GM03348 (cell line): ENCODE measurements at regions not wholly inside any gene's neighbourhood (a gene's known extent, or its start where the extent isn't known, plus 50 kb on each side); places are given as distances from the start of the nearest gene placed in this dataset.
"Not testable (repeated sequence)": the region's sequence is repeated elsewhere in the genome, so short reads cannot be mapped to it uniquely, and the experiment has no call there.

ENCODE experiments used
- DNase-seq: peaks from one replicate; pipeline ENCODE4 v3.0.0; 2012; ENCODE audit warnings: low spot score

DNA sequence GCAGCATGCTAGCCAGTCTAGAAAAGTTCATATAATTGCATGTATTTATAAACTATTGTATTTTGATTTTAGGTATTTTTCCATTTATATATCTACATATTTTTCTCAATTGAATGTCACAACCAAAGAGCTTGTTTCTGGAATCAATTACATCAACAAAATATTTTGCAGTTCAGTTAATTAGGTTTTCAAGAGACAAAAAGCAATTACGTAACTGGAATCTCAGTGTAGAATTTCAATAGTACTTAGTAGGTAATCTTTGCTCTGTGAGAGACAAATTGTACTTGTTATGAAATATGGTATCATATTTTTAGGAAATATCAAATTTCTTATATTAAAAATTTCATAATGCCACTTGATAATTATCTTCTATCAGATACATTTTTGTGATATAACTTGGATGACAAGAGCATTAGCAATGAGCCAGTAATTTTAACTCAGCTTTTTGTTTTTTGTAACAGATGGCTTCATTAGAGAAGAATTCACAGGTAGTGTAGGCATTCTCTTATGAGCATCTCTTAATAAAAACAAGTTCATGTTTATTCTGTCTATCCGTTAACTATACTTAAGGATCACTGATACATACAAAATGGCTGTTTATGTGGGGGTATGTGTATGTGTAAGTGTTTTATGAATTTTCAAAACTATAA is 774.7 kb downstream of the C12orf50 start:
- no peak for DNase-seq

GRCh38 chr12:87253157-87253556 is 776.0 kb downstream of the C12orf50 start:
- no peak for DNase-seq

GRCh38 chr12:87246726-87247125 is 782.5 kb downstream of the C12orf50 start:
- no peak for DNase-seq

DNA sequence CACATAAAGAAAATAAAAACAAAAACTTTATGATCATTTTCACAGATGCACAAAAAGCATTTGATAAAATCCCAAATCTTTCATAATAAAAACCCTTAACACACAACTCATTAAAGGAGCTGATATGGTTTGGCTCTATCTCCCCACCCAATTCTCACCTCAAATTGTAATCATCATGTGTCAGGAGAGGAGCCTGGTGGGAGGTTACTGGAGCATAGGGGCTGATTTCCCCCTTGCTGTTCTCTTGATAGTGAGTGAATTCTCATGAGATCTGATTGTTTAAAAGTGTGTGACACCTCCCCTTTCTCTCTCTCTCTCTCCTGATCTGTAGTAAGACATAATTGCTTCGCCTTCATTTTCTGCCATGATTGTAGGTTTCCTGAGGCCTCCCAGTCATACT is 790.7 kb downstream of the C12orf50 start:
- DNase-seq: no peak

- no peak for DNase-seq
Observed at GRCh38 chr12:87234898-87235297, 794.3 kb downstream of the C12orf50 start.

DNA sequence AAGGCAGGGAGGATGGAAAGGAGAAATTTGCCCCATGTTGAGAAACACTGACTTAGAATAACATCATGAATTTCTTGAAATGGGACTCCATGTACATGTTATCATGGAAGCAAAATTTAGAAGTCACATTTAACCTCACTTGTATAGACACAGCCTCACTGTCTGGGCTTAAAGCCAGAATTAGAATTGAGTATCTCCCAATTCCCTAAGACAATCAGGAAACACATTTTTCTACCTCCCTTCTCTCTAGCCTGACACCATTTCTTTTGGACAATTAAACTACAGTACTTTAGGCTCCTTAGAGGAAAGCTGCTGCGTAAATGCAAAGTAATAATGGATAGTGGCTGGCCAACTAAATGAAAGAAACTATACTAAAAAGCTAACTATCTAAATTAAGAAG is 795.5 kb downstream of the C12orf50 start:
- no peak for DNase-seq

GRCh38 chr12:87231818-87232217 is 797.4 kb downstream of the C12orf50 start:
- no peak for DNase-seq

GRCh38 chr12:87230441-87230840 is 798.8 kb downstream of the C12orf50 start:
- DNase-seq: no peak

DNA sequence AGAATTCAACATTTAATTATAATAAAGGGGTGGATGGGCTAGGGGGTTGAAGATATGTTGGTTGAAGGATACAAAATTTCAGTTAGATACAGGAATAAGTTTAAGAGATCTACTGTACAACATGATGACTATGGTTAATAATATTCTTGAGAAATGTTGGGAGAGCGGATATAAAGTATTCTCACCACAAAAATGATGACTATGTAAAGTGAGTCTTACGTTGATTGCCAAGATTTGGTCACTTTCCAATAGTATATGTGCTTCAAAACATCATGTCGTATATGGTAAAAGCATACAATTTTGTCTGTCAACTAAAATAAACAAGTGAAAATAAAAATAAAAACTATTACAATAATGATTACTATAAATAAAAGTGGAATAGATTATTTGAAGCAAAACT is 802.0 kb downstream of the C12orf50 start:
- no peak for DNase-seq

DNA sequence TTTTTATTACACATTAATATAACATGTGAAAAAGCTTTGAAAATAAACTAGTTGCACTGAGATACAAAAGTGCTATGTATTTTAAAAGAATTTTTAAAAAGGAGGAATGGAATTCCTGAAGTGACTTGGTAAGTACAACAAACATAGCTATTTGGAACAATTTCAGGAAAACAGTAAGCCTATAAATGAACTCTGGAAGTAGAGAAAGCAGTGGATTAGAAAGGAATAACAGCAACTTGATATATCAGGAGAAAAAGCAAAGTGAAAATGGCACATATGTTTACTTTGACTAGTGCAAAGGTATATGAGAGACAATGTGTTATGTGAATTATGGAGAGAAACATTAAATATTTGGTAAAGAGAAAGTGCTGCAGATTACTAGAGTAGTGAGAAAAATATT is 811.7 kb downstream of the C12orf50 start:
- no peak for DNase-seq

DNA sequence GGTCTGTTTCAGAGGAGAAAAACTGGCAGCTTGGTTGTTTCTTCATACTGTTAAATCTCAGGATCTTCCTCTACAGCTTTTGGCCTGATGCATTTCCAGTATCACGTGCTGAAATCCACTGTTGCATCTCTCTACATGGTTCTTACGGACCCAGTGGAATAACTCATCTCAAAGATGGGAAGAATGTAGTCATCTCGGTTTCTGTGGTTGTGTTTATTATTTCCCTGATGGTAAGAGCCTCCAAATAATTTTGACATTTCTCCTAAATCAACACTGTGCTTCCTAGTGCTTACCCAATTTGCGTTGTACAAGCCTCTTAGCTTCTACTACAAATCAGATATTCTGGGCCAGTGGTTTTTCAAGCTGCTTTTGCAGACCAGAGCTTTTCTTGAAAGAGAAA is 812.8 kb downstream of the C12orf50 start:
- DNase-seq: peak; percentile 11

DNA sequence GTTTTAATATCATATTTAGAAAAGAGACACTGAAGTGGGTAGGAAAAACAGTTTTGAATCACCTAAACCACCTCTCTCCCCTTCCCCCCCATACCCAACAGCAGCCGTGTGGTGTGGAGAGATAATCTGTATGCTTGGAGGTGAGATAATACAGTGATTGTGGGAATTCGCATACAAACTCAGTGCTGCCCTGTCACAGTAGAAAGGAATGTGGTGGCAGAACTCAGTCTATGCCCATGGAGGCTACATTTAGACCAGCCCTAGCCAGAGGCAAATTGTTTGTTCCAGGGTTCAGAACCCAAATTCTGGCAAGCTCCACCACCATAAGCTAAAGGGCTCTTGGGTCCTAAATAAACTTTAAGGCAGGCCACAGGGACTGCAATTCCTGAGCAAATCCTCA is 827.0 kb downstream of the C12orf50 start:
- no peak for DNase-seq

DNA sequence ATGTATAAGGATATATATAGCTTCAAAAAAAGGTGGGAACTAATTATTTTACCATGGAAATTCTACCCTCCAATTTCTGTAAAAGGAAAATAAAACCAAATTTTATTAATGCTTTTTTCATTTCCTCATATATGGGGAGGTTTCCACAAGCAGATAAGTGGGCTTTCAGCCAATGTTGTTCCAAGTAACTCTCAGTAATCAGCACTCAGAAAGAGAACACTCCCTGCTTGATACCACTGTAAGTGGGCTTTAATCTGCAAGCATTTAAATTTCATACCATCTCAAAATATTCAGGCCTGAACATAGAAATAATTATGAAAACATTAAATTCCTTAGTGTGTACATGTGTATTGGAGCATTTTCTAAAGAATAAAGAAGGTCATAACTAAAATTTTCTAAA is 827.6 kb downstream of the C12orf50 start:
- no peak for DNase-seq

DNA sequence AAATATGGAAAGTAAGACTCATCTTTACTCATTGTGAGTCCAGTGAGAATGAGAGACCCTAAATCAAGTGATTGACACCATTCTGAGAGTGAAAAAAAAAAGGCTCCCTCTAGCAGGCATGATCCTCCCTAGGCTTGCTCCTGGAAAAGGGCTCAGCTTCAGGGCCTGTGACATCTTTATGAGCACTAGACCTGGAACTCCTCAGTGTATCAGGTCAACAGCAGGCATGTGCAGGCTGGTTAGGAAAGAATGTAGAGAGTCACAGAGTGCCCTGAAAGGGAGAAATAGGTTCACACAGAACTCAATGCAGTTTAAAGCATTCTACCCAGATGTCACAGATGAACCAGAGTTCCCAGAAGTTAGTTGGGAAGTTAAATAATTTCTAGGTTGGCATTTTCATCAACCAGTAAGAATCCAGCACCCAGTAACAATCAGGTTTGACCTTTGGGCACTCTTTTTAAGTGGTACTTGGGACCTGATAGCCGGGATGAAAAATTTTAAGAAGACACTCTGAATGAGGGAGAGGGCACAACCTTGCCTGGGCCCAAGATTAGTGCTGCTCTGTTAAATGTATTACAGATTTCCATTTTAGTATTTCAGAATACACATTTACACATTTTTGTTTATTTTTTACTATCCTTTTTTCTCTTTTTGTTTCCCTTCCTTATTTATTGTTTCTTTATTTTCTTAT is 828.8 kb downstream of the C12orf50 start:
- no peak for DNase-seq

GRCh38 chr12:87198181-87198580 is 831.0 kb downstream of the C12orf50 start:
- DNase-seq: no peak

DNA sequence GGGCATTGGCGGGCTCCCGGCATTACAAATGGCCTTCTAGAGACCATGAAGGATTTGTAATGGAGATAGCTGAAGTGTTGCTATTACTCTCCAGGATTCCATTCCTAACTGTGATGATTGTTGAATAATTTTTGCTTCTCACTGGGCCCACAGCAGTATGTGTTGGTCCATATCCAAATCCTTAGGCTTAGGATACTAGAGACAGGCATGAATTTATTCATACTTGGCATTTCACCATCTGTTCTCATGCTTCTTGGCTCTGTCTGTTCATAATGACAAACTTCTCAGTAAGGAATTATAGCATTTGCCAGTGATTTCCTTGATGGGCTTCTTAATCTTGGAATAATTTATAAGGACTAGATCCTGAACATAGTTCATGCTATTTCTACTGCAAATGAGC is 832.9 kb downstream of the C12orf50 start:
- no peak for DNase-seq

DNA sequence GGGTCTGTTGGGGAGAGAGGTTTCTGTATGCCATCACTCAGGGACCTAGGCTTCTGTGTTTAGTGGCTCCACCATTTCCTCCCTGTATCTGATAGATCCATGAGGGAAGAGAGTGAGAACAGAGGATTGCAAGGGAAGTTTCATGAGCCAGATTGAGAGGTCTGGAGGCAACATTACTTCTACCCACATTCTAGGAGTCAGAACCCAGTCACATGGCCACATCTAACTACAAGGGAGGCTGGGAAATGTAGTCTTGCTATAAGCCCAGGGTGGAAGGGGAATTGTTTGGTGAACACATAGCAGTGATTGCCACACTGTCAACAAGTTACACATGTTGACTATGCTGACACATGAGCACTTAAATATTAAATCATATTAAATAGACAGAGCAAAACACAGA is 834.8 kb downstream of the C12orf50 start:
- not testable (repeated sequence) for DNase-seq

DNA sequence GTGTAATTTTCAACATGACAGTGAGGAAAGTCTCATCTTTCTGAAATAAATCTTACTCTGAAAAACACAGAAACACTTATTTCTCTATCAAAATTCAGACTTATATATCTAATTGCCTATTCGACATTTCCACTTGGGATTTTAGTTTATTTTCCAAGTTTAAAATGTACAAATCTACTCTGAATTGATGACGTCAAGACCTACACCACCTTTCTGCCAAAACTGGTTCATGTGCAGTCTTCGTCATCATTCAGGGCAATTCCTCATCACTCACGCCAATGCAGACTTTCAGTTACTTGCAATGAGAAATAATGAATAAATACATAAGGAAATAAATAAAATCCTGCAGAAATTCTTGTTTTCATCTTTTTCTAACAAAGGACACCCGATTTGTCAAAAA is 843.8 kb downstream of the C12orf50 start:
- no peak for DNase-seq

DNA sequence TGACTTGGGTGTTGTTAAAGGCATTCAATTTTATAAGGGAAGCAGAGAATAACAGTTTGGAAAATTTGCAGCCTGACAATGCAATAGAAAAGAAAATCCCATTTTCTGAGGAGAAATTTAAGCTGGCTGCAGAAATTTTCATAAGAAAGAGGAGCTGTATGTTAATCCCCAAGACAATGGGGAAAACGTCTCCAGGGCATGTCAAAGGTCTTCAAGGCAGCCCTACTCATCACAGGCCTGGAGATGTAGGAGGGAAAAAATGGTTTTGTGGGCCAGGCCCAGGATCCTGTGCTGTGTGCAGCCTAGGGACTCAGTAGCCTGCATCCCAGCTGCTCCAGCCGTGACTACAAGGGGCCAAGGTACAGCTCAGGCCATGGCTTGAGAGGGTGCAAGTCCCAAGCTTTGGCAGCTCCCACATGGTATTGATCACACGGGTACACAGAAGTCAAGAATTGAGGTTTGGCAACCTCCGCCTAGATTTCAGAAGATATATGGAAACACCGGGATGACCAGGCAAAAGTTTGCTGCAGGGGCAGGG is 846.4 kb downstream of the C12orf50 start:
- no peak for DNase-seq

- DNase-seq: no peak
Observed at GRCh38 chr12:87171356-87171755, 857.8 kb downstream of the C12orf50 start.

DNA sequence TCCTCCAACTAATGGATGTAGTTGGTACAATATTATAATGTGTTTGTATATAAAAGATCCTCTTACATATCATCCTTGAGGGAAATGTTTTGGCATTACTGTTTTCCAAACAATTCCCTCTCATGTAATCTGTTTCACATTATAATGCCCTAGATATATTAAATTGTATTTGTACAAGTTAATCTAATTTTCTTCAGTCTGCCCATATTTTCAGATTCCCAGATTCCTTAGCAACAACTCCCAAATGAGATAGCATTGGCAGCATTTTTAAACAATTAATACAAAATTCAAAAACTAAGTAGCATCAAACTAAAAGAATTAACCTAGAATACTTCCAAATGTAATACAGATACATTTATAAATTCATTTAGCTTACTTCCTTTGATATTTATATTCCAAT is 860.2 kb downstream of the C12orf50 start:
- DNase-seq: no peak

- DNase-seq: no peak
Observed at GRCh38 chr12:87165733-87166375, 863.3 kb downstream of the C12orf50 start.

- DNase-seq: no peak
Observed at GRCh38 chr12:87163122-87163521, 866.1 kb downstream of the C12orf50 start.
